NCI-H1417 (cell line): ENCODE measurements at regions not wholly inside any gene's neighbourhood (a gene's known extent, or its start where the extent isn't known, plus 50 kb on each side); places are given as distances from the start of the nearest gene placed in this dataset.

Source experiments
- DNase-seq, 3 experiments: peaks; one replicate each; lab custom pipeline; 2025; lab: John Stamatoyannopoulos, UW

GRCh38 chr7:16232273-16232672, 189.1 kb downstream of the CRPPA start:
- no peak for DNase-seq

DNA sequence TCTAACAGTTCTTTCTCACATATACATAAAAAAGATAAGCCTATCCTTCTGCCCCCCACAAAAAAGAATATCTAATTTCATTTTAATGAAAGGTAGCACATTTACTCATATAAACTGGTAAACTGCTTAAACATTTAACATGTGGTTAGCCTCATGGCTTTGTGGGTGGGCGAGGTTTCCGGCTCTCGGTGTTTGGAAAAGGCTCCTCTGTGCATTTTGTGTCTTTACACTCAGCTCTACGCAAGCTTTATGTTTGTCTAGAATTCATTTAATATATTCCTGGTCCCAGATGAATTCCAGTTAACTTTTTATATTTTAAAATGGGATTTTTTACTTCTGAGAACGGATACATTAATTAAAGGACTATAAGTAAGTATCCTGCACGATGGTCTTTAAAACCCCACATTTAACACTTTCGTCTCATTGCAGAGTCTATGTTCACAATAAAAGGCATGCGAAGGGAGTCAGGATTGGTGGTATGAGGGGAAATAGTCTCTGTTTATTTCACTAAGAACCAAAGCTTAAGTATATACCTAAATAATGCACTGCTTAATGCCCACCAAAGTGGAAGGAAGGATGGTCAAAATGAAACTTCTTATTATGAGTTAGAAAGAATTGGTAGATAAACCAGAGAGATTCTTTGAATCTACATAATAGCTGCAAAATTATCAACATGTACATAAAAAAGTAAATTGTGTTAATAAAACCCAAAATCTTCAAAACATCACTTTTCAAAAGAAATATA, 197.2 kb downstream of the CRPPA start:
- no peak for DNase-seq

- DNase-seq: no peak
Observed at GRCh38 chr7:16212610-16213009, 208.7 kb downstream of the CRPPA start.

GRCh38 chr7:16212032-16212431, 209.3 kb downstream of the CRPPA start:
- no peak for DNase-seq

- no peak for DNase-seq
Observed at GRCh38 chr7:16211402-16211925, 209.9 kb downstream of the CRPPA start.

DNA sequence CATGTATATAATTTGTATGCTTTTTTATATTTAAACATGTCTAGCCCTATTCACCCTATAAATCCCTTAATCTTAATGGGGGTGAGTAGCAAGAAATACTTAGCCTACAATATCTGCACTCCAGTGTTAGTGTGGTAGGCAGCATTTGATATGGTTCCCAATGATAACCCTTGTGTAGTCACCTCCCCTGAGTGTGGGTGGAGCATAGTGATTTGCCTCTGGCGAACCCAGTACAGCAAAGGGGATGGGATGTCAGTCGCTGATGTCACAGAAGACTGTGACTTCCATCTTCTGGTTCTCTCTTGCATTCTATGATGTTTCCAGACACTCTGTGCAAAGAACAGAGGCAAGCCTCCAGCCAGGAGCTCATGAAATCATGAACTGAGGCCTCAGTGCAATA, 211.2 kb downstream of the CRPPA start:
- DNase-seq: no peak

DNA sequence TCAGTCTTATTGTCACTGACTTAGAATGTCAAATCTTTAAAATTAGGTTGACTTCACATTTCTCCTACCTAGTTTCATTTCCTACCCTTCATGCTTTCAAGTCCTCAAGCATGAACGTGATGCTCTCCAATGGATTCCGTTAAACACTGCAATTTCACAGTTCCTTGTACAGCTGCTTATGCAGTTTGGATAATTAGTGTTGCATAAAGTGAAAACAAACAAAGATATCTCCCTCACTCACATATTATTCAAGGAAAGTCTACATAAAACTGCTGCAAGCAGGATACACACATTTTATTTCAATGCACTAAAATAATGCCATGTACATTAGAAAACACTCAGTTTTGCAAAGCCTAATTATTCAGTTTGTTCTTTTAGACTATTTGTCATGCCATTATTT, 214.0 kb downstream of the CRPPA start:
- DNase-seq: peak in 1 of 3 experiments; percentile 37

DNA sequence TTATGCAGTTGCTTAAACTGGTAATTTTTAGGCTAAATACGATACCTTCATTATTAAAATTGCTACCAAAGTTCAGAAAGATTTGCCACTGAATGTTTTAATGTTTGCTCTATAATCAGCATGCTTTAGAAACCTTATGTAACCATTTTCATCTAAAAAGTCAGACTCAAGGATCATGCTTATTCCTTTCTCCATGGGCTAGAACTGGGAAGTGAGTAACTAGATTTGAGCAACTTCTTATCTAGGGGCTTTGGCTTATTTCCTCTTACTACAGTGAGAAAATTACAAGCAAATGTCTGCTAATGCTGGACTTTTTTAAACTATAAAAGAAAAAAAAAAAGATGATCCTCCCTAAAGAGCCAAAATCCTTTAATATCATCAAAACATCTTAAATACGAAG, 215.9 kb downstream of the CRPPA start:
- no peak for DNase-seq

DNA sequence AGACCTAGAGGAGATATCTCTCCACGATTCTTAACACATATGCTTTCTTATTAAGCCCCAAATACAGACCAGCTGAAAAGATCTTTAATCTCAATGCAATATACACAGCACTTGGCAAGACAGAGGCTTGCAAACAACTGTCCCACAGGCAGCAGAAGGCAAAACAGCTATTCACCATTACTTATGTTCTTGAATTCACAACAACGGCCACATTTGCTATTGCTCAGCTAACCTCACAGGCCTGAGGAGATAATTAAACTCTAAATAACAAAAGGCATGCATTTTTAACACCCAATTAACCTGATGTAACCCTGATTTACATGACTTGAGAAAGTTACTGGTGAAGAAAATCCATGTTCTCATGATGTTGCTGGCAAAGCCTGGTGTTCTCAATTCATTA, 216.4 kb downstream of the CRPPA start:
- peak in 1 of 3 experiments; percentile 11 for DNase-seq

DNA sequence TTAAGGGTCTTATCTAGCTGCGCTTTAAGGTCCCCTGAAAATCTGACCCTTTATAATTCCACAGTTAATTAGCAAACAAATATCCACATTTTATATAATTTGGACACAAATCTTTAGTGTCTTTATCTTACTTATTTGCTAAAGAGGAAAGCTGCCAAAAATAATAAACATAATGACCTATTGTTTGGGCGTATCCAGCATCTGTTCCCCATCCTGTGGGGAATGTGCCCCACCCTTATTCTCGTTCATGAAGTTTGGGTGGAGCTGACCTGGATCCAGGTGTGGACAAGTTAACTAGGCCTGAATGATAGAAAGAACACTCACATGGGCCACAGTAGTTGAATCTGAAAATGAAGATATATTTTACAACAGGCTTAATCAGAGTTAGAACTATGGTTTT, 218.3 kb downstream of the CRPPA start:
- no peak for DNase-seq

DNA sequence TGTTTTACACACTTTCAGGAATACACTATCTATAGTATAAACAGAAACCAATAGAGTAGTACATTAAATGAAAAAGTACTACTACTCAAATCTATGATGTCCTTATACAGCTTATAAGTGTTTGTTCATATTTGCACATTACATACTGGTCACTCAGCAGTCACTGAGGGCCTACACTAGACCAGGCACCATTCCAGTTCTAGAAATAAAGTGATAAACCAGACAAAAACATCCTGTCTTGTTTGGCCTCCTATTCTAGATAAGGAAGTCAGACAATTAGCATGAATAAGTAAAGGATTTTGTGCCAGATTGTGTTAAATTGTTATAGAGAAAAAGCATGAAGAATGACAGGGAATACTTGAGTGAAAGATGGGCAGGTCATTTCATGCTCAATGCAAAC, 219.0 kb downstream of the CRPPA start:
- no peak for DNase-seq

DNA sequence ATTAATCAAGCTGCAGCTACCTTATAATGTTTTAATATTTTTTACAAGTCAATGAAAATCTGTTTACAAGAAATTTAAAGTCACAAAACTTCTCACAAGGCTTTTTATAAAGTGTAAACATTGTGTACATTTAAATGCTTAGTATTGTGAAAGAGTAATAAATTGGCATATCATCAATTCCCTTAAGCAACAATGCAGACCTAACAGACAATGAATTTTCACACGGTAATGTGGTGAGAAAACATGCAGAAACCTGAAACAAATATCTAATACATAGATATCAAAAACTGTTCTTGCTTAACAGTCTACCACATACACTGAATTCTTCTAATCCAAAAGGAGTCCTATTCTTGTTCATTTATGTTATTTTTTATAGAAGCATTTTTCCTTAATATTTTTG, 220.7 kb downstream of the CRPPA start:
- no peak for DNase-seq

DNA sequence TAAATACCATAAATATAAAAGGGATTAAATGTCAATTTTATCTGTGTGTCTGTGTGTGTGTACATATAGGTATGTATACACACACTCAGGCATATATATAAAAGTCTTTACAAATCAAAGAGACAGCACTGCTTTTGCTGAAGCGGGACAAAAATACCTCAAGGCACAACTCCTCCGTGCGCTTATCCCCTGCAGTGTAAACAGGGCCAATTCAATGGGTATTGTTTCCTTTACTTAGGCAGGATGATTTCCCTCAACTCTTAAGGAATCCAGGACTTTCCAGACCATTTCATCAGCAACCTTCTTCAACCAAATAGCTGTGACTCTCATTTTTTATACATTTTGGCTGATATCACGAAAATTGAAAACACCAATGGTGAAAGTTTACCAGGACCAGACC, 227.7 kb downstream of the CRPPA start:
- no peak for DNase-seq

DNA sequence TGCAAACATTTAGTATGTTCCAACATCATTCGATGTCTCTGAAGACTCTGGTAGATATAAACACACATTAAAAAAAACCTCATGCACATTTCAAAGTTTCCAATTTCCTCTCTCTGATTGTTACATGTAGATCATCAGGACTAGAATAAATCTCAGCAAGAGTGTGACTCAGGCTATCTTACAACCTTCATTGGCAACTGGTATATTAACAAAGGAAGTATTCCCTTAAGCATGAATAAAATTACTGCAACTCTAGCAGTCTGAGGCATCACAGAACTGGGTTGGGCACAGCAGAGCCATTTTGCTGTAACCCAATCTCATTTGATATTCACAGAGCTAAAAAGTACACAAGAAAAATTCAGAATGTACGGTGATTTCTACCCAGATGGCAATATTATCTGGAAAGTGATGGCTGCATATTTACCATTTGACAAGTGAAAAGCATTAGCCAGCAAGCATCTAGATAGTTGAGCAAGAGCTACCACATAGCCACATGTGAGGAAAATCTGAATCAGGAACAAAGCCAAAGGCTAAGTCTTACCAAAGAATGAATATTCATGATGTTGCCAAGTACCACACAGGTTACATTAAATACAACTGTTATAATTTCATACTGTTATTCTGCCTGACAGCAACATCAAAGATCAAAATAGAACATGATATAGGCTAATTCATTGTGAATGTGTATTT, 232.2 kb downstream of the CRPPA start:
- DNase-seq: no peak

GRCh38 chr7:16187131-16187530, 234.2 kb downstream of the CRPPA start:
- no peak for DNase-seq

DNA sequence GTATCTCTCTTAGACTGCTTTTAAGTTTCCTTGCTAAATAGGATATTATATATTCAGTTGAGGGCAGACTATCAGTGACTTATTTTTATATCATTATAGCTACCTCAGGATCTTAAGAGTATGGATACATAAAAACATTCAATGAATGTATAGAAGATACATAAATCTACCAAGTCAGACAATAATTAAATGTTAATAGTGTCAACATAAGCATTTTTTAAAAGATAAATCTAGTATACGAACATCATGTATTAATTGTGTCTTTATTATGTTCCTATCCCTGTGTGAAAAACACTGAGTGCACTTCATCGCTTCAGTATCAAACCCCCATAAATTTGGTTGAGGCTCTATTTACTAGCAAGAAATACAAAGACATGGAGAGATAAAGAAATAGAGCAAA, 242.8 kb downstream of the CRPPA start:
- no peak for DNase-seq

DNA sequence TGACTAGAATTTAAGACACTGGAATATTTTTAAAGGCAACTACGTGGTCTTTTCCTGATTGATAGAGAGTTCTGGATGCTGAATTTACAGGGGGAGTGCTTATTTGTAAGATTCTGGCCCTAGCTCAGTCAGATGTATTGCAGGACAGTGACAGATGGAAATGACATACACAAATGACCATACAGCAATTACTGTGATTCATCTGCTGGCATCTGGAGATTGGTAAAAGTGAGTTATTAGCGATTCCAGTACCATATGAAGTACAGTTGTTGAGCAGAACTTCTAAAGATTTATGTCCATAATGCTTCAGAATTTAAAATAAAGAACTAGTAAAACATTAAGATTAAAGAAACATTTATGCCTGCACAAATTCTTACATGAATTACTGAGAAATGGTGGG, 243.2 kb downstream of the CRPPA start:
- no peak for DNase-seq

DNA sequence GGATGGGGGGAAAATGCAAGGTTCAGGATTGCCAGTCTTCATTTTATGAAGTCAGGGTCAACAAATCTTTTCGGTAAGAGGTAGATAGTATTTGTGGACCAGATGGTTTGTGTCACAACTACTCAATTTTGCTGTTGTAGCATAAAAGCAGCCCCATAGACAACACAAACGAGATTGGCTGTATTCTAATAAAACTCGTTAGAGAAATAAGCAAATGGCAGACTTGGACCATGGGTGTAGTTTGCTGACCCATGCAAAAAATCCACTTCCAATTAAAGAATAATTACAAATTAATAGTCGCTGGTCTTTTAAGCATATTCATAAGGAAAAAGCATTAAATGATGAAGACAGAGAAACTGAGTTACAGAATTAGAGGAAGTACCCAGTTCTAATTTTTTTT, 247.1 kb downstream of the CRPPA start:
- no peak for DNase-seq

- no peak for DNase-seq
Observed at GRCh38 chr7:16172366-16172765, 249.0 kb downstream of the CRPPA start.

DNA sequence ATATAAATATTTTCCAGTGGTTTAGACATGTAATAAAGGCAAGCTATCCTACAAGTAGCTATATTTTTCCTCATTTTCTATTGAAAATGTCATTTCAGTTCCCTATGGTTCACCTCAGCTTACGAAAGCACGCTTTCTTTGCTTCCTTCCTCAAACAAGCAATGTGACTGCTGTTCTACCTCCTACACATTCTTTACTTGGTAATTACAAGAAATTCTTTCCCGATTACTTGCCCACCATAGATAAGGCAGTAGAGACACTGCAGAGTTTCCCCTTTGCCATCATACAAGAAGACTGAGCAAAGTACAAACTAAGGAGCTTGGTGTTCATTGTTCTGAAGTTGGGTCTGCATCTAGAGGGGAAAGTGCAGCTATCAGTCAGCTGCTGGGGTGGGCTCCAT, 249.4 kb downstream of the CRPPA start:
- DNase-seq: no peak

DNA sequence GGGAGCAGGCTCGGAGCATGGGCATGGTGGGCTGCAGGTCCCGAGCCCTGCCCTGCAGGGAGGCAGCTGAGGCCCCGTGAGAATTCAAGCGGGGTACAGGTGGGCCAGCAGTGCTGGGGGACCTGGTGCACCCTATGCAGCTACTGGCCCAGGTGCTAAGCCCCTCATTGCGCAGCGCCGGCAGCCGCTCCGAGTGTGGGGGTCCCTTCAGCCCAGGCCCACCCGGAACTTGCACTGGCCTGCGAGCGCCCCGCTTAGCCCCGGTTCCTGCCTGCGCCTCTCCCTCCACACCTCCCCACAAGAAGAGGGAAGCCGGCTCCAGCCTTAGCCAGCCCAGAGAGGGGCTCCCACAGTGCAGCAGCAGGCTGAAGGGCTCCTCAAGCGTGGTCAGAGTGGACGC, 250.7 kb downstream of the CRPPA start:
- DNase-seq: no peak

GRCh38 chr7:16169537-16169936, 251.8 kb downstream of the CRPPA start:
- DNase-seq: no peak

DNA sequence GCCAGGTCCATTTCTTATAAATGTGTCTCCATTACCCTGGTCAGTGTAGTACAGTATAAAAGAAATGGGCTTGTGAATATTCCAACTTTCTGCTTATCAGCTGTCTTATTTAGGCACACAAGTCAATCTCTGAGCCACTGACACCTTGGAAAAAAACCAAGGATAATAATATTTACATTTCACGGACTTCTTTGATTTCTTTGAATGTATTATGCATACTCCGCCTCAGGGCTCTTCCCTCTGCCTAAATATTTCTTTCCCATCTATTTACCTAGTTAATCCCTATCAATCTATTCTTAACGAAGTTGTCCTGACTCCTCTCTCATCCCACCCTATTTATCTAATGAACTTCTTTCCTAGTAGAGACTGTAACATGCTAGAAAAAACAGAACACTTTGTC, 253.8 kb downstream of the CRPPA start:
- DNase-seq: no peak

DNA sequence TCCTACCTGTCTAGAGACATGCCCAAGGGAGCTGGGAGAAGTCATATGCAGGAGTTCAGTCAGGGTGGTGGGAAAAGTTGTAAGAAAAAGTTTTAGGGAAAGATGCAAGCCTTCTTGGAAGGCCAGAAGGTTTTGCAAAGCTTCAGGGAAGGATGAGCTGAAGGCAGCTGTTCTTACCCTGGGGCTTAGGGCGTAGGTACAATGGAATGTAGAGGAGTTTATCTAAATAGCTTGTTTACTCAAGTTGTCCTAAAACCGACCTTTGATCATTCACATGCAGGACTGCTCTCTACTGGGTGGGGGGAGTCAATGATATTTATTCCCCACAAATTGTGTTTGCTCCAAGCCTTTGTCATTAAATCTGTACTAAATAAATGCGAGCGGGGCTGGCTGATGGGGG, 277.0 kb downstream of the CRPPA start:
- DNase-seq: no peak
